Gastrocnemius medialis (tissue), 4 donors: ENCODE measurements at regions not wholly inside any gene's neighbourhood (a gene's known extent, or its start where the extent isn't known, plus 50 kb on each side); places are given as distances from the start of the nearest gene placed in this dataset.

Experiments
- ATAC-seq, 2 donors: fragments of 150-250 bp; one replicate each; pipeline ENCODE4 v1.9.1; 2016
- DNase-seq, 2 donors: peaks; one replicate each; pipeline ENCODE4 v3.0.0-alpha.2; 2019
- H3K27ac ChIP-seq, 4 donors: fragments of 200-600 bp; sonication (generic); 1 replicate in 1 of 4; 2 replicates in 3 of 4; pipeline ENCODE4 v1.5.1; 2016 to 2018; ENCODE audit warnings: mild to moderate bottlenecking in 2 of 4, moderate library complexity in 1 of 4
- H3K27me3 ChIP-seq, 3 donors: fragments of 200-600 bp; sonication (generic) in 2 of 3; 1 replicate in 1 of 3; 2 replicates in 2 of 3; pipeline versions ENCODE4 v1.5.1 to v1.6.0; 2016 to 2019; ENCODE audit warnings: mild to moderate bottlenecking in 1 of 3, moderate library complexity in 1 of 3
- H3K36me3 ChIP-seq, 2 donors: fragments of 200-600 bp; sonication (generic) in 1 of 2; one replicate each; pipeline ENCODE4 v1.5.1; 2017 to 2018
- H3K4me1 ChIP-seq, 2 donors: fragments of 200-600 bp; sonication (generic) in 1 of 2; one replicate each; pipeline ENCODE4 v1.5.1; 2016 to 2017; ENCODE audit warnings: mild to moderate bottlenecking in 2 of 2
- H3K4me3 ChIP-seq, 4 donors: fragments of 200-600 bp; sonication (generic) in 3 of 4; 1 replicate in 1 of 4; 2 replicates in 3 of 4; pipeline ENCODE4 v1.5.1; 2016 to 2019; ENCODE audit warnings: mild to moderate bottlenecking in 2 of 4
- H3K9me3 ChIP-seq, 3 donors: fragments of 200-600 bp; sonication (generic) in 2 of 3; 1 replicate in 1 of 3; 2 replicates in 2 of 3; pipeline ENCODE4 v1.5.1; 2016 to 2019
- CTCF ChIP-seq, 5 experiments: fragments of 450-650 bp in 3 of 5; fragments of 200-600 bp in 2 of 5; sonication (generic) in 2 of 5; IDR thresholded peaks in 4 of 5; conservative IDR thresholded peaks in 1 of 5; 1 replicate in 4 of 5; 2 replicates in 1 of 5; pipeline ENCODE4 v1.5.1; 2016 to 2019; ENCODE audit warnings: antibody characterized with exemption in 5 of 5, mild to moderate bottlenecking in 3 of 5, moderate library complexity in 3 of 5
- POLR2A ChIP-seq, 2 donors: fragments of 450-650 bp; IDR thresholded peaks; one replicate each; pipeline ENCODE4 v1.6.1; 2017; ENCODE audit warnings: antibody characterized with exemption in 2 of 2, mild to moderate bottlenecking in 2 of 2, moderate library complexity in 2 of 2
- in situ Hi-C, 4 donors: fragments of 200-750 bp; cut with MboI; loops; one replicate each; pipeline versions ENCODE4 v1.15.0 to v1.8.0; 2017; ENCODE audit warnings: low sequenced_read_pairs in 4 of 4
- intact Hi-C: fragments of 100-400 bp; cut with DNase I; formaldehyde crosslinking; loops from one replicate; pipeline ENCODE4 v1.15.1; 2023; ENCODE audit warnings: low total_unique reads

- H3K27me3 ChIP-seq = no peaks in the 10 kb centered on the region
- no peak overlapping the region for H3K27ac ChIP-seq
- DNase-seq (no peak), ATAC-seq (no peak)
- in situ Hi-C loops (no loop called here), intact Hi-C loops (no loop called here)
- TF ChIP-seq CTCF (IDR thresholded peaks at IDR 0.05 in 4 of 5, conservative IDR thresholded peaks at IDR 0.05 in 1 of 5) = no peak
- no peak for TF ChIP-seq POLR2A (IDR thresholded peaks at IDR 0.05)
- no peaks in the 10 kb centered on the region for H3K4me1 ChIP-seq
- H3K36me3 ChIP-seq = no peaks in the 10 kb centered on the region
- no peak overlapping the region for H3K4me3 ChIP-seq
- H3K9me3 ChIP-seq = no peaks in the 10 kb centered on the region
Measured at GRCh38 chr2:150587547-150588505, 100.4 kb upstream of the RND3 start.

DNA sequence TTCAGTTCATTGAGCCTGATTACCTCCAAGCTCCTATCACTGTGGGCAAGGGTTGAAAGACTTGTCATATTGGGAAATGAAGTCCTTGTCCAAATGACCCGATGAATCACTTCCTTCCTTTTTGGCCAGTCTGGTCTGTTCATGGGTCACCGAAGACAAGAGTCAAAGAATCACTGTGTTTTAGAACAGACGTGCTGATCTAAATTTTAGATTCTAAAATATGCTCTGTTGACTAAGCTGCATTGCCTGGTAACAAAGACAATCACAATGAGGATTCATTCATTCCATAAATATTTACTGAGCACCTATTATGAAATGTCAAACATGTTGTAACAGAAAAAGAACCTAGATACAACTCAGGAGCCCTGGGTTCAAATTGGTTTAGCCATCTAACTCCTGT lies 99.4 kb upstream of the RND3 start:
- in situ Hi-C loops (no loop called here), intact Hi-C loops (no loop called here)
- no peaks in the 10 kb centered on the region for H3K9me3 ChIP-seq
- H3K4me1 ChIP-seq = no peaks in the 10 kb centered on the region
- no peaks in the 10 kb centered on the region for H3K27me3 ChIP-seq
- TF ChIP-seq POLR2A (IDR thresholded peaks at IDR 0.05) (no peak), CTCF (IDR thresholded peaks at IDR 0.05 in 4 of 5, conservative IDR thresholded peaks at IDR 0.05 in 1 of 5) (no peak)
- H3K36me3 ChIP-seq = no peaks in the 10 kb centered on the region
- ATAC-seq = peak in 1 of 2 donors; percentile 30
- H3K4me3 ChIP-seq = no peak overlapping the region
- no peak for DNase-seq
- H3K27ac ChIP-seq = no peak overlapping the region

DNA sequence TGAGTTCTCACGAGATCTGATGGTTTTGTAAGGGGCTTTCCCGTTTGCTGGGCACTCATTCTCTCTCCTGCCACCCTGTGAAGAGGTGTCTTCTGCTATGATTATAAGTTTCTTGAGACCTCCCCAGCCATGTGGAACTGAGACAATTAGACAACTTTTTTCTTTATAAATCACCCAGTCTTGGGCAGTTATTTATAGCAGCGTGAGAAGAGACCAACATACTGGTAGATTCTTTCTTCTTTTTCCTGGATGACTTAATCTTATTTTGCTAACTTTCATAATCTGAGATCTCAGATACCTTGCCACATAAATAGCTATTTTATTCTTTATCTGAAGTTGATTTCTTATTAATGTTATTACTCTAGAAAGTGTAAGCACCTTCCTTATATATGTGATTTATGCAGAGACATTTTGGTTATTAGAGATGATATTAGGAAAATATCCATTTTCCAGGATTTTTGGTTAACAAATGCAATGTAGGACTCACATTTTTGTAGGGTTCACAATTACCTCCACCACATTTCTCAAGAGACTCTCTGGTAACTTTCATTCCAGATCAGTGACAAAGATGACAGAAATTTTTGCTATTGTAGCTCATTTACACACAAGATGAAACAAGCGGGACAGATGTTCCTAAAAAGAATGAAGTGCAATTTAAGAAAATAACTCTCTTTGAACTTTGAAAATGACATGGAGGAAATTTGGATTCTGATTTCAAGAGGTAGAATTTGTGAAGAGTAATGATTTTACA lies 97.9 kb upstream of the RND3 start:
- no peak for ATAC-seq
- Histone ChIP-seq H3K4me3 (no peak overlapping the region), H3K27ac (no peak overlapping the region), H3K4me1 (no peaks in the 10 kb centered on the region), H3K27me3 (no peaks in the 10 kb centered on the region), H3K9me3 (no peaks in the 10 kb centered on the region), H3K36me3 (no peaks in the 10 kb centered on the region)
- intact Hi-C loops (no loop called here), in situ Hi-C loops (no loop called here)
- DNase-seq = no peak
- TF ChIP-seq POLR2A (IDR thresholded peaks at IDR 0.05) (no peak), CTCF (IDR thresholded peaks at IDR 0.05 in 4 of 5, conservative IDR thresholded peaks at IDR 0.05 in 1 of 5) (no peak)

- intact Hi-C loops (no loop called here), in situ Hi-C loops (no loop called here)
- H3K9me3 ChIP-seq = no peaks in the 10 kb centered on the region
Measured at GRCh38 chr2:150584081-150584480, 96.6 kb upstream of the RND3 start.

More at GRCh38 chr2:150584081-150584480, 96.6 kb upstream of the RND3 start:
- Histone ChIP-seq H3K4me1 (no peaks in the 10 kb centered on the region), H3K27ac (no peak overlapping the region), H3K4me3 (no peak overlapping the region), H3K36me3 (no peaks in the 10 kb centered on the region), H3K27me3 (no peaks in the 10 kb centered on the region)
- no peak for ATAC-seq
- TF ChIP-seq POLR2A (IDR thresholded peaks at IDR 0.05) (no peak), CTCF (IDR thresholded peaks at IDR 0.05 in 4 of 5, conservative IDR thresholded peaks at IDR 0.05 in 1 of 5) (no peak)
- DNase-seq = no peak
